GM18498 (cell line): ENCODE measurements at regions not wholly inside any gene's neighbourhood (a gene's known extent, or its start where the extent isn't known, plus 50 kb on each side); places are given as distances from the start of the nearest gene placed in this dataset.
"Not testable (repeated sequence)": the region's sequence is repeated elsewhere in the genome, so short reads cannot be mapped to it uniquely, and the experiment has no call there.

Experiments used
- ATAC-seq: cut with Tn5 transposase; IDR thresholded peaks from one replicate; pipeline ENCODE4 v1.9.1; 2021; ENCODE audit warnings: mild to moderate bottlenecking, moderate library complexity; ENCODE audit not compliant: unreplicated experiment

DNA sequence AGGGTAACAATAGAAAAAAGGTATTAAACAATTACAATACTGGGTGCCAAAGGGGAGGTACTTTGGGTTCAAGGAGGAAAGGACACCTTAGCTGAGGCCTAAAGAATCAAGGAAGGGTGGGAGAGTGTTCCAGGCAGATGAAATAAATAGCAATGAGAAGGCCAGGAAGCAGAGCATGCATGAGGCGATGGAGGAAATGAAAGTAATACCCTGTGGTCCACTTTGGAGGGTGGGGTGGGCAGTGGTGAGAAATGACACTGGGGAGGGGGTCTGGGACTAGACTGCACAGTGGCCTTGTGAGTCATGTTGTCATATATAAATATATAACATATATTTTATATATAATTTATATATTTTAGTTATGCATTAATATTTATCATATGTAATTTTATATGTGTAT, 55.9 kb downstream of the BHLHE40 start:
- ATAC-seq: no peak

DNA sequence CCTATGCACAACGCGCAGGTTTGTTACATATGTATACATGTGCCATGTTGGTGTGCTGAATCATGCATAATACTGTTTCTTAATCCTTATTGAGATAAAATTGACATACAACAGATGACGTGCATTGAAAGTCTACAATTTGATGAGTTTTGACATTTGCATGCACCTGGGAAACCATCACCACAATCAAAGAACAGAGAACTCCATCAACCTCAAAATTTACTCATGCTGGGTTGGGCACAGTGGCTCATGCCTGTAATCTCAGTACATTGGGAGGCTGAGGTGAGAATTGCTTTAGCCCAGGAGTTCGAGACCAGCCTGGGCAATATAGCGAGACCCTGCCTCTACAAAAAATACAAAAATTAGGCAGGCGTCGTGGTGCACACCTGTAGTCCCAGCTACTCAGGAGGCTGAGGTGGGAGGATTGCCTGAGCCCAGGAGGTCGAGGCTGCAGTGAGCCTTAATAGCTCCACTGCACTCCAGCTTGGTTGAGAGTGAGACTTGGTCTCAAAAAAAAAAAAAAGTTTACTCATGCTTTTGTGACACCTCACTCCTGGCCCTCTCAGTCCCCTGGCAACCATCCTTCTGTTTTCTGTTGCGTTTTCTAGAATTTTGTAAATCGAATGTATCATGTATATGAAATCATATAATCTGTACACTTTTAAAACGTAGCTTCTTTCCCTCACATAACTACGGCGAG, 56.6 kb downstream of the BHLHE40 start:
- no peak for ATAC-seq

GRCh38 chr3:5036392-5036766, 57.1 kb downstream of the BHLHE40 start:
- no peak for ATAC-seq

DNA sequence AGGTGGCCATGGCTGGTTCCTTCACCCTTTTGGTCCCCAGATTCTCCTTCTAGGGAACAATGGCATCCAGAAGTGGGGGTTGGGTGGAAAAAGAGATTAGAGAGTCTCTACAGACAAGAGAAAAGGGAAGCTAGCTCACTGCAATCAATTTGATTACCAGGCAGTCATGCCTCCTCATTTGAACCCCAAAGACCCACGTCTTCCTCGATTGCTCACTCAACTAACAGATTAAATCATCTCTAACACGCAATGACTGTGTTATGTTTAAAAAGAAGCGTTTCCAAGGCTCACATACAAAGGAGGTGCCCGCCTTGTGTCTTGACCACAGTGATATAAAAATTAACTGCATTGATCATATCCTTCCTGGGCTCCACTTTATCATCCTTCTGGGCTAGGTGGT, 57.6 kb downstream of the BHLHE40 start:
- ATAC-seq: no peak

DNA sequence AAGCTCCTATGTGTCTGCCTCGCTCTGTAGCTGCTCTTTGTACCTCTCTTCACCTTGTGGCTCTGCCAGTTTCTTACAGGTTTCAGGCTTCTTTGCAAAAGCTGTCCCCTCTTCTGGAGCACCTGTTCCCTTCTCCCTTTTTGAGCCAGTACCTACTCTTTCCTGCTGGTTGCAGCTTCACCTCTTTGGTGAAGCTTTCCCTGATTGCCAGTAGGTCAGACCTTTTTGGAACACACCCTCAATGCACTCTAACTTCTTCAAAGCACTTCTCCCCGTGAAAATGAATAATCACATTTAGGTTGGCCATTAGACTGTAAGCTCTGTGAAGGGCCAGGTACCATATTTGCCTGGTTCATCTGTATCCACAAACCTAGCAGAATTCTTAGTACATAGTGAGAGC, 60.3 kb downstream of the BHLHE40 start:
- no peak for ATAC-seq

DNA sequence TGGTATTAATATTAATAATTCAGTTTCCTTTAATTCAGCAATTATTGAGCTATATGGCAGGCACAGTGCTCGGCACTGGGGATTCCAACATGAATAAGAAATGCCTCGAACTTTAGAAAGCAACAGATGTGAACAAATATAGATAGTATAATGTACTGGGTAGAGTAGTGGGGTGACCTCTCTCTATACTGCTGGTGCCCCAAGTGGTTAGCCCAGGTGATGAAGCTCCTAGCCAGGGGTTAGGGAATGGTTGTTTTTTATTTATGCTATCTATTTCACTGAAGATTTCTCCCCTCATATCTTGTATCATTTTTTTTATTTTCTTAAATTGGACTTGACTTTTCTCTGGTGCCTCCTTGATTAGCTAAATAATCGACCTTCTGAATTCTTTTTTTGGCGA, 62.1 kb downstream of the BHLHE40 start:
- ATAC-seq: no peak

DNA sequence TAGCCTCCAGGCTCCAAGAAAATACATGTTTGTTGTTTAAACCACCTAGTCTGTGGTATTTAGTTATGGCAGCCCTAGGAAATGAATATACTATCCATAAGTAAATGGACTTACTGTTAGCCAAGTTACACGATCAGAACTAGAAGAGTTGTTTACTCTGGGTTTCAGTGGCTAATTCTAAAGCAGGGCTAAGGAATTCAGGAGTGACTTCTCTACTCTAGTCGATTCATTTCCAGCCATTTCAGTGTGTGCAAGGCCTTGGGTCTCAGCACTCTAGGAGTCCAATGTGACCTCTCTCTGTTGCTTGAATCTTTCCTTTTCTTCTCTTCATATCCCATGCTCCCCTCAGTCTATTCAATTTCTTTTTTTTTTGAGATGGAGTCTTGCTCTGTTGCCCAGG, 66.7 kb downstream of the BHLHE40 start:
- no peak for ATAC-seq

- ATAC-seq: no peak
Observed at GRCh38 chr3:5047764-5048419, 68.7 kb downstream of the BHLHE40 start.

GRCh38 chr3:5051772-5052171, 70.3 kb upstream of the ARL8B start:
- ATAC-seq: peak; percentile 80

DNA sequence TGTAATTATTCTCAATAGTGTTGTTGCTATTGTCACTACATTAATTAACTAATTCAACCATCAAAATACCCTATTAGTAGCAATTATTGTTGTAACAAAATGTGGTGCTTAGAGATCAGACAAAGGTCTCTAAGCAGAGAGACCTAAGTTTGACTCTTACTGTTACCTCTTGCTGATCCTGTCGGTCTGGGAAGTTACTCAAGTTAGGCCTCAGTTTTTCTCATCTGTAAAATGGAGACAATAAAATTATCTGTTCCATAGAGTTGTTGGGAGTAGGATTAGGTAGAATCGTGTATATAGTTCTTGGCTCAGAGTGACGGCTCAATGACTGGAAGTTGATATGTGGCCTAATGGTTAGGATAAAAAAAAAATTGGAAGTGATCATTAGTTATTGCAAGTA, 69.8 kb upstream of the ARL8B start:
- ATAC-seq: no peak

- ATAC-seq: no peak
Observed at GRCh38 chr3:5053021-5053831, 68.9 kb upstream of the ARL8B start.

DNA sequence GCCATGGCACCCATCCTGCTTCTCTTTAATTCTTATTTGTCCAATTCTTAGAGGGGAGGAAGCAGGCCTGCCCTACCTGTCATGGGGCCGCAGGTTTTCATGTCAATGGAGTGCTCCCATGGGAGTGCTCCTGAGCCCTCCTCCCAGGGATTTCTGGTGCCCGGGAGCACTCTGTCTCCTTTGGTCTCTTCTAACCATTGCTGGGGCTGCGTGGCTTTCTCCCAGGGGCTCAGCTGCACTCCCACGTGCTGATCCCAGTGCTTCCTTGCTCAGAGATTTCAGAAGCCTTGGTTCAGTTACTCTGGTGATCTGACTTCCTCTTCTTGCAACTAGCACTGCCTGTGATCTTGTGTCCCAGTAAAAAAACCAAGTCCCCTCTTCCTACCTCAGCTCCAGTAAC, 68.0 kb upstream of the ARL8B start:
- no peak for ATAC-seq

DNA sequence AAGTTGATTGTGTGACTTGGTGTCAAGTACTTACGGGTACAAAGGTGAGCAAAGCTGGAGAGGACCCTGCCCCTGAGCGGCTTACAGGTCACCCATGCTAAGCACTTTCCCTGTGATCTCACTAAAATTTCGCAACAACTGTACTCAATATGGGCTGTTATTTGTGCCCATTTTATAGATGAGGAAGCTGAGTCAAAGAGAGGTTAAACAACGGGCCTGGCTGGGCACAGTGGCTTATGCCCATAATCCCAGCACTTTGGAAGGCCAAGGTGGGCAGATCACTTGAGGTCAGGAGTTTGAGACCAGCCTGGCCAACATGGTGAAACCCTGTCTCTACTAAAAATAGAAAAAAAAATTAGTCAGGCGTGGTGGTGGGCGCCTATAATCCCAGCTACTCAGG, 67.5 kb upstream of the ARL8B start:
- ATAC-seq: not testable (repeated sequence)

DNA sequence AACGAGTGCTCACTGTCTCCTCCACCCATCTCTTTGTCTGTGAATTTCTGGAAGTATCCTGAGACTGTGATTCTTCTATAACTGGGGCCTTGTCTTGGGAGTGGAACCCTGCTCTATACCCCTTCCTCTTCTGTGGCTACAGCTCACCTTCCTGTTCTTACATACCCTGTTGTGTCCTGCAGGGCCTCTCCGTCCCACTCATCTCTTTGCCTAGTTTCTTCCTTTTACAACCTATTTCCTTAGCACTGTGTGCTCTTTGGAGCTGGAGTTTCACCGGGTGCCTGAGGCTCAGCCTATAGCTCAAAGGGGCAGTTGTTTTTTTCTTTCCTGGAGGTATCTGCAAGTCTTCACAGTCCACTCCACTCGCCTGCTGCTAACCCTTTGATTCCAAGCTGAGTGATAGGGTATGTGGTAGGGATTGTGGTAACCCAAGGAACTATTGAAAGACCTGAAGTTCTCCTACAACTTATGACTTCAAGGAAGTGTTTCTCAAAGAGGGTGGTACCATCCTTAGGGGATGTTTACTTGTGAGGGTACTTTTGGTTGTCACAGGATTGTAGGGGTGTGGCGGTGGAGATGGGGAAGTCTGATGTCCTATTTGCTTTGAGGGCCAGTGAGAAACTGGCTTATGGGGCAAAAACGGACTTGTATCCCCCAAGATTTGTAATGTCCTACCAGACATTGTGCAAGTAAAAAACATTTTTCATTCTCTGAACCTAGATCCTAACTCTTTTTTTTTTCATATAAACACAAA, 66.6 kb upstream of the ARL8B start:
- ATAC-seq: no peak

DNA sequence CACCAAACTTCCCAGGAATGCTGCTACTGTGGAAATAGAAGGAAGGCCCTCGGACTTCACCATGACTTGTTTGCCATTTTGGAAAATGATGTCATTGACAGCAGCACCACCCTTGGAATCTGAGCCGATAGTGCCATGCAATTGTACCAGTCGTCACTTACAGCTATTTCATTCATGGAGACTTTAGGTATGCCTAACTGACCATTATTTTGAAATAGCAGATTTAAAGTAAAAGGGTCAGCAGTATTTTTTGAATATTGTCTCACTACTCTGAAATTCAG, 66.0 kb upstream of the ARL8B start:
- no peak for ATAC-seq

GRCh38 chr3:5057272-5057671, 64.8 kb upstream of the ARL8B start:
- no peak for ATAC-seq

GRCh38 chr3:5057857-5058324, 64.2 kb upstream of the ARL8B start:
- peak; percentile 89 for ATAC-seq

DNA sequence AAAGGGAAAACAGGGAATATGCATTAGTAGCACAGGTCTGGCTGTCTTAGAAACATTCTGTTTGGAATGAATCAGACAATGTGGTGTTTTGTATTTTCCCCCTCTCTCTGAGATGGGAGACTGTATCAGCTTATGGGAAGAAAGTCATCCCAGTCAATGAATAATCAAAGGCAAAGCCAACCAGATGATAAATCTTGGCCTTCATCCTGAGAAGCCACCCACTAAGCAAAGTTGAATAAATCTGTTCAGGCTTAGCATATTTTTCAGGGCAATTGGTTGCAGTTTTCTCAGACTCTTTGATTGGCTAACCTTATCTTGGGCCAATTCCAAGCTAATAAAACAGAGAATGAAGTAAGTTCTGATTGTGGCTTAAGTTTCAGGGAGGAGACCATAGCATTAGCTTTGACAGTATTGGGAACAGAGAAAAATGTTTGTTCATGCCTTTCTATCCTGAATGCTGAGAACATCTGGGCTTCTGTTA, 63.6 kb upstream of the ARL8B start:
- ATAC-seq: no peak

DNA sequence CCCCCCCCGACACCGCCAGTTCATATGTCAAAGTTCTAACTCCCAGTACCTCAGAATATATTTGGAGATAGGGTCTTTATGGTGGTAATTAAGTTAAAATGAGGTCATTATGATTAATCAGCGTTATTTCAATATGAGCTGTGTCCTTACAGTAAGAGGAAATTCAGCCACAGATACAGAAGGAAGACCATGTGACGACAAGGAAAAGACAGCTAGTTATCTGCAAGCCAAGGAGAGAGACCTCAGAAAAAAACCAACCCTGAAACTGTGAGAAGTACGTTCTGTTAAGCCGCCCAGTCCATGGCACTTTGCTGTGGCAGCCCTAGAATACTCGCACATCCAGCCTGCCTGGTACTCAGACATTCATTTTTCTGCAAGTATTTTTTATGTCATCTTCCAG, 62.3 kb upstream of the ARL8B start:
- ATAC-seq: no peak

DNA sequence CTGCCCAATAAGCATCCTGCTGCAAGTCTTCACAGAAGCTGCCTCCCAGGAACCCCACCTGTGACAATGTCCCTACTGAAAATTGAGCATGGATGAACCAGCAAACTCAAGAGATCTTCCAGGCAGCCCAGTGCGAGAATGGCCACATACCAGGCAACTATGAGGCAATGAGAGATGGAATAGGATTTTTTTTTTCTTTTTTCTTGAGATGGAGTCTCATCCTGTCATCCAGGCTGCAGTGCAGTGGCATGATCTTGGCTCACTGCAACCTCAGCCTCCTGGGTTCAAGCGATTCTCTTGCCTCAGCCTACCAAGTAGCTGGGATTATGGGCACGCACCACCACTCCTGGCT, 60.9 kb upstream of the ARL8B start:
- ATAC-seq: no peak

DNA sequence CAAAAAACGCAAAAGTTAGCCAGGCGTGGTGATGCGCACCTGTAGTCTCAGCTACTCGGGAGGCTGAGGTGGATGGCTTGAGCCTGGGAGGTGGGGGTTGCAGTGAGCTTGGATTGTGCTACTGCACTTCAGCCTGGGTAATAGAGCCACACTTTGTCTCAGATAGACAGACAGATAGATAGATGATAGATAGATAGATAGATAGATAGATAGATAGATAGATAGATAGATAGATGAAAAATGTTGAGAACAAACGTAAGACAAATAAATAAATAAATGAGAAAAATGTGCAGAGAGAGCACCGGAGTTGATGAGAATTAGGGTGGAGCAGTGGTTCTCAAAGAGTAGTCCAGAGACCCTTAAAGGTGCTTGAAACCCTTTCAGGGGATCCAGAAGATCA, 58.4 kb upstream of the ARL8B start:
- no peak for ATAC-seq
